GM18907 (cell line): ENCODE measurements at regions not wholly inside any gene's neighbourhood (a gene's known extent, or its start where the extent isn't known, plus 50 kb on each side); places are given as distances from the start of the nearest gene placed in this dataset.
A peak's percentile ranks its signal among the peaks of the same experiment; 100 is the strongest.
"Not testable (repeated sequence)": the region's sequence is repeated elsewhere in the genome, so short reads cannot be mapped to it uniquely, and the experiment has no call there.

ENCODE experiments used
- ATAC-seq: cut with Tn5 transposase; IDR thresholded peaks from one replicate; pipeline ENCODE4 v1.9.1; 2021; ENCODE audit warnings: mild to moderate bottlenecking, moderate library complexity; ENCODE audit not compliant: unreplicated experiment

- ATAC-seq = not testable (repeated sequence)
Measured at GRCh38 chr1:245102149-245102548, 52.6 kb upstream of the KIF26B start.

- ATAC-seq = no peak
Measured at GRCh38 chr1:245099401-245099800, 55.4 kb upstream of the KIF26B start.

- no peak for ATAC-seq
Measured at GRCh38 chr1:245098924-245099323, 55.9 kb upstream of the KIF26B start.

GRCh38 chr1:245096311-245097066 is 58.3 kb upstream of the KIF26B start:
- ATAC-seq = no peak

- no peak for ATAC-seq
Measured at GRCh38 chr1:245095903-245096302, 58.9 kb upstream of the KIF26B start.

- ATAC-seq = no peak
Measured at GRCh38 chr1:245094954-245095353, 59.8 kb upstream of the KIF26B start.

GRCh38 chr1:245094092-245094491 is 60.7 kb upstream of the KIF26B start:
- no peak for ATAC-seq

- no peak for ATAC-seq
Measured at GRCh38 chr1:245092638-245092976, 62.2 kb upstream of the KIF26B start.

GRCh38 chr1:245091818-245092637 is 62.8 kb upstream of the KIF26B start:
- ATAC-seq = no peak

- no peak for ATAC-seq
Measured at GRCh38 chr1:245091171-245091621, 63.6 kb upstream of the KIF26B start.

GRCh38 chr1:245090491-245091090 is 64.2 kb upstream of the KIF26B start:
- ATAC-seq = no peak

- no peak for ATAC-seq
Measured at GRCh38 chr1:245087723-245088122, 67.1 kb upstream of the KIF26B start.

GRCh38 chr1:245086389-245086969 is 68.3 kb upstream of the KIF26B start:
- ATAC-seq = no peak

GRCh38 chr1:245085508-245086095 is 69.2 kb upstream of the KIF26B start:
- ATAC-seq = peak; percentile 54

- ATAC-seq = no peak
Measured at GRCh38 chr1:245084551-245084950, 70.2 kb upstream of the KIF26B start.

- no peak for ATAC-seq
Measured at GRCh38 chr1:245079021-245079609, 75.7 kb upstream of the KIF26B start.

- no peak for ATAC-seq
Measured at GRCh38 chr1:245074898-245075297, 79.9 kb upstream of the KIF26B start.

- ATAC-seq = no peak
Measured at GRCh38 chr1:245074232-245074747, 80.5 kb upstream of the KIF26B start.

- ATAC-seq = no peak
Measured at GRCh38 chr1:245070836-245071615, 83.8 kb upstream of the KIF26B start.

- no peak for ATAC-seq
Measured at GRCh38 chr1:245067257-245067656, 87.5 kb upstream of the KIF26B start.
